HG03521 (cell line): ENCODE measurements at regions not wholly inside any gene's neighbourhood (a gene's known extent, or its start where the extent isn't known, plus 50 kb on each side); places are given as distances from the start of the nearest gene placed in this dataset.

Experiments
- ATAC-seq: cut with Tn5 transposase; IDR thresholded peaks from one replicate; pipeline ENCODE4 v1.9.1; 2021; ENCODE audit warnings: mild to moderate bottlenecking, moderate library complexity; ENCODE audit not compliant: unreplicated experiment

GRCh38 chr10:64463406-64463805, 942.2 kb downstream of the REEP3 start:
- no peak for ATAC-seq

- ATAC-seq: no peak
These were observed 944.5 kb downstream of the REEP3 start for GRCh38 chr10:64465653-64466052.

- ATAC-seq: no peak
These were observed 947.0 kb downstream of the REEP3 start for GRCh38 chr10:64468219-64468618.

- ATAC-seq: no peak
These were observed 955.3 kb downstream of the REEP3 start for GRCh38 chr10:64476506-64476905.

GRCh38 chr10:64477791-64478190, 956.6 kb downstream of the REEP3 start:
- no peak for ATAC-seq

- no peak for ATAC-seq
These were observed 963.7 kb downstream of the REEP3 start for GRCh38 chr10:64484811-64485330.

GRCh38 chr10:64486149-64486548, 964.9 kb downstream of the REEP3 start:
- ATAC-seq: no peak

- ATAC-seq: no peak
These were observed 965.7 kb downstream of the REEP3 start for GRCh38 chr10:64486901-64487300.

GRCh38 chr10:64494901-64495300, 973.7 kb downstream of the REEP3 start:
- ATAC-seq: no peak

GRCh38 chr10:64497306-64497705, 976.1 kb downstream of the REEP3 start:
- ATAC-seq: no peak

- no peak for ATAC-seq
These were observed 980.6 kb downstream of the REEP3 start for GRCh38 chr10:64501807-64502206.

- ATAC-seq: no peak
These were observed 981.7 kb downstream of the REEP3 start for GRCh38 chr10:64502936-64503335.

GRCh38 chr10:64503429-64503828, 982.2 kb downstream of the REEP3 start:
- no peak for ATAC-seq

- ATAC-seq: no peak
These were observed 984.3 kb downstream of the REEP3 start for GRCh38 chr10:64505501-64505900.

GRCh38 chr10:64506963-64507362, 985.8 kb downstream of the REEP3 start:
- no peak for ATAC-seq

- no peak for ATAC-seq
These were observed 986.4 kb downstream of the REEP3 start for GRCh38 chr10:64507651-64508028.

- no peak for ATAC-seq
These were observed 986.9 kb downstream of the REEP3 start for GRCh38 chr10:64508029-64508661.

GRCh38 chr10:64515970-64516699, 994.9 kb downstream of the REEP3 start:
- ATAC-seq: no peak

- ATAC-seq: no peak
These were observed 997.3 kb downstream of the REEP3 start for GRCh38 chr10:64518456-64518855.

- ATAC-seq: no peak
These were observed 998.2 kb downstream of the REEP3 start for GRCh38 chr10:64519427-64519826.

- ATAC-seq: no peak
These were observed 998.6 kb downstream of the REEP3 start for GRCh38 chr10:64519831-64520230.

GRCh38 chr10:64523065-64523759, 1002.0 kb downstream of the REEP3 start:
- no peak for ATAC-seq
